PC-9 (cell line): ENCODE measurements at regions not wholly inside any gene's neighbourhood (a gene's known extent, or its start where the extent isn't known, plus 50 kb on each side); places are given as distances from the start of the nearest gene placed in this dataset.
"Not testable (repeated sequence)": the region's sequence is repeated elsewhere in the genome, so short reads cannot be mapped to it uniquely, and the experiment has no call there.

Experiments used
- EZH2 ChIP-seq: fragments of 200-600 bp; sonication (generic); IDR thresholded peaks from 2 replicates; pipeline ENCODE4 v1.8.0; 2017; ENCODE audit warnings: antibody characterized with exemption, low read depth
- TF ChIP-seq, protein P1 (sequence below): fragments of 200-600 bp; sonication (generic); conservative IDR thresholded peaks from 2 replicates; pipeline ENCODE4 v1.6.1; 2017; ENCODE audit warnings: mixed run types, antibody characterized with exemption, mild to moderate bottlenecking, moderate library complexity

DNA sequence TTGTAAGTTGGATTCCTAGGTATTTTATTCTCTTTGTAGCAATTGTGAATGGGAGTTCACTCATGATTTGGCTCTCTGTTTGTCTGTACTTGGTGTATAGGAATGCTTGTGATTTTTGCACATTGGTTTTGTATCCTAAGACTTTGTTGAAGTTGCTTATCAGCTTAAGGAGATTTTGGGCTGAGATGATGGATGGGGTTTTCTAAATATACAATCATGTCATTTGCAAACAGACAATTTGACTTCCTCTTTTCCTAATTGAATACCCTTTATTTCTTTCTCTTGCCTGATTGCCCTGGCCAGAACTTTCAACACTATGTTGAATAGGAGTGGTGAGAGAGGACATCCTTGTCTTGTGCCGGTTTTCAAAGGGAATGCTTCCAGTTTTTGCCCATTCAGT, 391.8 kb downstream of the NPIPA7 start:
- TF ChIP-seq, protein P1, sequence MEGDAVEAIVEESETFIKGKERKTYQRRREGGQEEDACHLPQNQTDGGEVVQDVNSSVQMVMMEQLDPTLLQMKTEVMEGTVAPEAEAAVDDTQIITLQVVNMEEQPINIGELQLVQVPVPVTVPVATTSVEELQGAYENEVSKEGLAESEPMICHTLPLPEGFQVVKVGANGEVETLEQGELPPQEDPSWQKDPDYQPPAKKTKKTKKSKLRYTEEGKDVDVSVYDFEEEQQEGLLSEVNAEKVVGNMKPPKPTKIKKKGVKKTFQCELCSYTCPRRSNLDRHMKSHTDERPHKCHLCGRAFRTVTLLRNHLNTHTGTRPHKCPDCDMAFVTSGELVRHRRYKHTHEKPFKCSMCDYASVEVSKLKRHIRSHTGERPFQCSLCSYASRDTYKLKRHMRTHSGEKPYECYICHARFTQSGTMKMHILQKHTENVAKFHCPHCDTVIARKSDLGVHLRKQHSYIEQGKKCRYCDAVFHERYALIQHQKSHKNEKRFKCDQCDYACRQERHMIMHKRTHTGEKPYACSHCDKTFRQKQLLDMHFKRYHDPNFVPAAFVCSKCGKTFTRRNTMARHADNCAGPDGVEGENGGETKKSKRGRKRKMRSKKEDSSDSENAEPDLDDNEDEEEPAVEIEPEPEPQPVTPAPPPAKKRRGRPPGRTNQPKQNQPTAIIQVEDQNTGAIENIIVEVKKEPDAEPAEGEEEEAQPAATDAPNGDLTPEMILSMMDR = not testable (repeated sequence)
- TF ChIP-seq EZH2 = not testable (repeated sequence)
